WTC11 (cell line): ENCODE measurements at regions not wholly inside any gene's neighbourhood (a gene's known extent, or its start where the extent isn't known, plus 50 kb on each side); places are given as distances from the start of the nearest gene placed in this dataset.

Experiments
- ATAC-seq: fragments of 200-7000 bp; cut with Tn5 transposase; 2 replicates; pipeline ENCODE4 v1.10.0; 2021; ENCODE audit warnings: mild to moderate bottlenecking, moderate library complexity
- CTCF ChIA-PET: fragments of 300-600 bp; sonication (Branson Sonifier 250); formaldehyde crosslinking; loops from one replicate; lab custom pipeline; 2021; ENCODE audit warnings: antibody characterized with exemption; lab: Charles Lee
- POLR2A ChIA-PET: fragments of 350-600 bp; sonication (Branson Sonifier 250); formaldehyde crosslinking; loops from one replicate; lab custom pipeline; 2021; ENCODE audit warnings: antibody characterized with exemption; lab: Charles Lee
- DNase-seq: peaks from one replicate; pipeline ENCODE4 v3.0.0; 2021; ENCODE audit warnings: low spot score
- H3K27ac Mint-ChIP-seq: 2 replicates; pipeline ENCODE4 v1.8.0; 2021; ENCODE audit warnings: mixed read lengths
- H3K27me3 Mint-ChIP-seq: 2 replicates; pipeline ENCODE4 v1.8.0; 2021; ENCODE audit warnings: low read depth, mild to moderate bottlenecking, moderate library complexity, mixed read lengths
- H3K36me3 Mint-ChIP-seq: 2 replicates; pipeline ENCODE4 v1.8.0; 2021; ENCODE audit warnings: mixed read lengths
- H3K4me1 Mint-ChIP-seq: 2 replicates; pipeline ENCODE4 v1.8.0; 2022; ENCODE audit warnings: mixed read lengths
- H3K4me3 Mint-ChIP-seq: 2 replicates; pipeline ENCODE4 v1.8.0; 2021; ENCODE audit warnings: mild to moderate bottlenecking, moderate library complexity, mixed read lengths
- H3K9me3 Mint-ChIP-seq: 2 replicates; pipeline ENCODE4 v1.8.0; 2021; ENCODE audit warnings: mixed read lengths
- ATF2 ChIP-seq: sonication (generic); formaldehyde crosslinking; IDR thresholded peaks from 2 replicates; pipeline ENCODE4 v1.8.1; 2022; ENCODE audit warnings: low read depth, missing genetic modification reagents, borderline replicate concordance
- E2F4 ChIP-seq: sonication (generic); formaldehyde crosslinking; IDR thresholded peaks from 2 replicates; pipeline ENCODE4 v1.8.1; 2022; ENCODE audit warnings: low read depth, mild to moderate bottlenecking, moderate library complexity, missing genetic modification reagents, borderline replicate concordance
- ERG ChIP-seq: fragments of 250-450 bp; sonication (Bioruptor Pico); IDR thresholded peaks from 2 replicates; pipeline ENCODE4 v1.8.0; 2021; ENCODE audit warnings: mild to moderate bottlenecking
- ESRRA ChIP-seq: sonication (generic); formaldehyde crosslinking; IDR thresholded peaks from 2 replicates; pipeline ENCODE4 v1.8.1; 2022; ENCODE audit warnings: mild to moderate bottlenecking, missing genetic modification reagents, borderline replicate concordance
- ETV6 ChIP-seq: sonication (generic); formaldehyde crosslinking; IDR thresholded peaks from 2 replicates; pipeline ENCODE4 v1.8.1; 2022; ENCODE audit warnings: mild to moderate bottlenecking, missing genetic modification reagents
- FOXJ3 ChIP-seq: sonication (generic); formaldehyde crosslinking; IDR thresholded peaks from 2 replicates; pipeline ENCODE4 v1.9.0; 2021; ENCODE audit warnings: missing genetic modification reagents, mild to moderate bottlenecking, borderline replicate concordance
- IRF2 ChIP-seq: sonication (generic); formaldehyde crosslinking; IDR thresholded peaks from 2 replicates; pipeline ENCODE4 v1.8.0; 2022; ENCODE audit warnings: low read depth, missing genetic modification reagents, borderline replicate concordance
- JAZF1 ChIP-seq: fragments of 250-450 bp; sonication (Bioruptor Pico); IDR thresholded peaks from 2 replicates; pipeline ENCODE4 v1.9.0; 2021; ENCODE audit warnings: moderate library complexity, mild to moderate bottlenecking, inconsistent platforms
- KAT7 ChIP-seq: sonication (generic); formaldehyde crosslinking; IDR thresholded peaks from 2 replicates; pipeline ENCODE4 v1.8.1; 2023; ENCODE audit warnings: missing genetic modification reagents, mild to moderate bottlenecking, borderline replicate concordance
- MXD4 ChIP-seq: fragments of 250-450 bp; sonication (Bioruptor Pico); IDR thresholded peaks from 2 replicates; pipeline ENCODE4 v1.8.0; 2021; ENCODE audit warnings: mild to moderate bottlenecking, moderate library complexity, borderline replicate concordance
- NR1H2 ChIP-seq: sonication (generic); formaldehyde crosslinking; IDR thresholded peaks from 2 replicates; pipeline ENCODE4 v1.9.0; 2021; ENCODE audit warnings: mild to moderate bottlenecking, moderate library complexity, missing genetic modification reagents
- NR3C1 ChIP-seq: sonication (generic); formaldehyde crosslinking; conservative IDR thresholded peaks from 2 replicates; pipeline ENCODE4 v1.8.1; 2023; ENCODE audit warnings: low read depth, mild to moderate bottlenecking, missing genetic modification reagents
- RELA ChIP-seq: sonication (generic); formaldehyde crosslinking; IDR thresholded peaks from 2 replicates; pipeline ENCODE4 v1.8.1; 2022; ENCODE audit warnings: missing genetic modification reagents, mild to moderate bottlenecking, borderline replicate concordance
- SP1 ChIP-seq: sonication (generic); formaldehyde crosslinking; conservative IDR thresholded peaks from 2 replicates; pipeline ENCODE4 v1.8.1; 2022; ENCODE audit warnings: missing genetic modification reagents
- ZNF232 ChIP-seq: sonication (generic); formaldehyde crosslinking; IDR thresholded peaks from 2 replicates; pipeline ENCODE4 v1.8.0; 2022; ENCODE audit warnings: mild to moderate bottlenecking, missing genetic modification reagents
- ZNF416 ChIP-seq: fragments of 250-450 bp; sonication (Bioruptor Pico); IDR thresholded peaks from 2 replicates; pipeline ENCODE4 v1.9.0; 2021; ENCODE audit warnings: mild to moderate bottlenecking, inconsistent platforms
- ZNF512 ChIP-seq: sonication (generic); formaldehyde crosslinking; IDR thresholded peaks from 2 replicates; pipeline ENCODE4 v1.8.1; 2022; ENCODE audit warnings: missing genetic modification reagents, borderline replicate concordance
- ZNF532 ChIP-seq: fragments of 250-450 bp; sonication (Bioruptor Pico); IDR thresholded peaks from 2 replicates; pipeline ENCODE4 v1.9.0; 2021; ENCODE audit warnings: mild to moderate bottlenecking, borderline replicate concordance

GRCh38 chr2:52404046-52404445, 1363.6 kb upstream of the CHAC2 start (continued):
- TF ChIP-seq ATF2 (CRISPR knock-in tag) (no peak), RELA (CRISPR knock-in tag) (no peak), NR3C1 (CRISPR knock-in tag) (no peak), ERG (CRISPR knock-in tag) (no peak)
- TF ChIP-seq, all 79 proteins: peak for 0

GRCh38 chr2:52402128-52402527, 1365.5 kb upstream of the CHAC2 start:
- ATAC-seq (no peak), DNase-seq (no peak)
- Mint-ChIP-seq H3K27ac (no peak overlapping the region), H3K27me3 (no peaks in the 10 kb centered on the region), H3K9me3 (no peaks in the 10 kb centered on the region), H3K4me1 (peaks cover 3% of the 10 kb centered on the region), H3K36me3 (no peaks in the 10 kb centered on the region), H3K4me3 (no peak overlapping the region)
- TF ChIP-seq E2F4, result no peak
- TF ChIP-seq KAT7 (CRISPR knock-in tag), result no peak
- no peak for TF ChIP-seq ESRRA
- no peak for TF ChIP-seq ZNF532 (CRISPR knock-in tag)
- no peak for TF ChIP-seq ZNF512 (CRISPR knock-in tag)
- no peak for TF ChIP-seq MXD4 (CRISPR knock-in tag)
- no peak for TF ChIP-seq NR3C1 (CRISPR knock-in tag)
- no peak for TF ChIP-seq ETV6
- no peak for TF ChIP-seq SP1 (CRISPR knock-in tag)
- no peak for TF ChIP-seq ZNF416 (CRISPR knock-in tag)
- no peak for TF ChIP-seq ZNF232
- TF ChIP-seq JAZF1 (CRISPR knock-in tag), result no peak
- no peak for TF ChIP-seq IRF2 (CRISPR knock-in tag)
- TF ChIP-seq FOXJ3 (CRISPR knock-in tag), result no peak
- no peak for TF ChIP-seq NR1H2 (CRISPR knock-in tag)
- TF ChIP-seq RELA (CRISPR knock-in tag), result no peak
- POLR2A ChIA-PET, result no interaction called here
- CTCF ChIA-PET, result no interaction called here
